IPS DF 19.7 (cell line): ENCODE measurements at regions not wholly inside any gene's neighbourhood (a gene's known extent, or its start where the extent isn't known, plus 50 kb on each side); places are given as distances from the start of the nearest gene placed in this dataset.
"Not testable (repeated sequence)": the region's sequence is repeated elsewhere in the genome, so short reads cannot be mapped to it uniquely, and the experiment has no call there.

Experiments
- DNase-seq: peaks from one replicate; pipeline ENCODE4 v3.0.0-alpha.2; 2013; ENCODE audit warnings: low read depth, low spot score

- DNase-seq, result no peak
Measured at GRCh38 chr4:137956256-137956655, 285.9 kb downstream of the SLC7A11 start.

- DNase-seq, result no peak
Measured at GRCh38 chr4:137955595-137955994, 286.6 kb downstream of the SLC7A11 start.

GRCh38 chr4:137952116-137952515 lies 290.0 kb downstream of the SLC7A11 start:
- DNase-seq, result no peak

GRCh38 chr4:137950286-137950685 lies 291.9 kb downstream of the SLC7A11 start:
- DNase-seq, result no peak

DNA sequence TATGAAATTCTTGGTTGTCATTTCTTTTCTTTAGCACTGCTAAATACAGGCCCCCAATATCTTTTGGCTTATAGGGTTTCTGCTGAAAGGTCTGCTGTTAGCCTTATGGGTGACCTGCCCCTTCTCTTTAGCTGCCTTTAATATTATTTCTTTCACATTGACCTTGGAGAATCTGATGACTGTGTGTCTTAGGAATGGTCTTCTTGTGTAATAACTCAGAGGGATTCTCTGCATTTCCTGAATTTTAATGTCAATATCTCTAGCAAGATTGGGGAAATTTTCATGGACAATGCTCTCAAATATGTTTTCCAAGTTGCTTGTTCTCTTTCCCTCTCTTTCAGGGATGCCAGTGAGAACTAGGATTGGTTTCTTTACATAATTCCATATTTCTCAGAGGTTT lies 292.4 kb downstream of the SLC7A11 start:
- no peak for DNase-seq

- no peak for DNase-seq
Measured at GRCh38 chr4:137946453-137947174, 295.5 kb downstream of the SLC7A11 start.

DNA sequence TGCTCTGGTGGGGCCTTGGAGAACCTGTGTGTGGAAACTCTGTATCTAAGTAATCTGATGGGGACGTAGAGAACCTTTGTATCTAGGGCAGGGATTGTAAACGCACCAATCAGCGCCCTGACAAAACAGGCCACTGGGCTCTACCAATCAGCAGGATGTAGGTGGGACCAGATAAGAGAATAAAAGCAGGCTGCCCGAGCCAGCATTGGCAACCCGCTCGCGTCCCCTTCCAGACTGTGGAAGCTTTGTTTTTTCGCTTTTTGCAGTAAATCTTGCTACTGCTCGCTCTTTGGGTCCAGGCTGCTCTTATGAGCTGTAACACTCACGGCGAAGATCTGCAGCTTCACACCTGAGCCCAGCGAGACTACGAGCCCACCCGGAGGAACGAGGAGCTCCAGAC lies 299.3 kb downstream of the SLC7A11 start:
- DNase-seq, result not testable (repeated sequence)

DNA sequence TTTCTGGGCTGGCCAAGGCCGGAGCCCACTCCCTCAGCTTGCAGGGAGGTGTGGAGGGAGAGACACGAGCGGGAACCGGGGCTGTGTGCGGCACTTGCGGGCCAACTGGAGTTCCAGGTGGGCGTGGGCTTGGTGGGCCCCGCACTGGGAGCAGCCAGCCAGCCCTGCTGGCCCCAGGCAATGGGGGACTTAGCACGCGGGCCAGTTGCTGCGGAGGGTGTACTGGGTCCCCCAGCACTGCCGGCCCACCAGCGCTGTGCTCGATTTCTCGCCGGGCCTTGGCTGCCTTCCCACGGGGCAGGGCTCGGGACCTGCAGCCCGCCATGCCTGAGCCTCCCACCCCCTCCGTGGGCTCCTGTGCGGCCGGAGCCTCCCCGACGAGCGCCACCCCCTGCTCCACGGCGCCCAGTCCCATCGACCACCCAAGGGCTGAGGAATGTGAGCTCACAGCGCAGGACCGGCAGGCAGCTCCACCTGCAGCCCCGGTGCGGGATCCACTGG lies 300.1 kb downstream of the SLC7A11 start:
- DNase-seq, result not testable (repeated sequence)

DNA sequence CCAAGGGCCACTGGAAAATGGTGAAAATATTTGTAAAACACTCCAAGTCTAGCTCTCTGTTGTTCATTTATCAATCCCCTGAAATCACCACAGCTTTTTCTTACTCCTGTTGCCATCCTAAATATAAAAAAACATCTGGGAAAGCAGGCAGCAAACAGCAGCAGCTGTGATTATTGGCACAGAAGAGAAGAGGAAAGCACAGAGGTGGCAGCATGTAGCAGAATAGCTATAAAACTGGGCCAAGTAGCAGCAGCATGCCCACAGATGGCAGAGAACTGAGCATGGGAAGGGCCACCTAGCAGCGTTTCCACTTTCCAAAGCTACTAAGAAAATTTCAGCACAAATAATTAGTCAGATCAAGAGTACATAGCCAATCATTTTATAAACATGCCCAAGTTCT lies 307.2 kb downstream of the SLC7A11 start:
- no peak for DNase-seq

DNA sequence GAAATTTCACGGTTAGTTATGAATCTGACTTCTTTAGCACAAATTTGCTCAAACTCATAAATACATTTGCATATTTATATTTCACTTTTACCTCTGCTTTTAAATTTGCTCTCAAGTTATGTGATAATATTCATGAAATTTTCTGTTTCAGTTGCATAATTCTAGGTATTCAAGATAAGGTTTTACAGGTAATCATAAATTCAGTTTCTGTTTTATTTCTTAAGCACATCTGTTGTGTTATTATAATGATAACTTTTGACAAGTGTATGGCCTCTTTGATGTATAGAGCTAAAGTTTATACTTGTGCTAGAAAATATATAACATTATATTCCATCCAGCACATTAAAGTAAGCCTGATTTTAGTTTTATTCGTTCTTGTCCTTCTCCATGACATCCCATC lies 308.1 kb downstream of the SLC7A11 start:
- no peak for DNase-seq

DNA sequence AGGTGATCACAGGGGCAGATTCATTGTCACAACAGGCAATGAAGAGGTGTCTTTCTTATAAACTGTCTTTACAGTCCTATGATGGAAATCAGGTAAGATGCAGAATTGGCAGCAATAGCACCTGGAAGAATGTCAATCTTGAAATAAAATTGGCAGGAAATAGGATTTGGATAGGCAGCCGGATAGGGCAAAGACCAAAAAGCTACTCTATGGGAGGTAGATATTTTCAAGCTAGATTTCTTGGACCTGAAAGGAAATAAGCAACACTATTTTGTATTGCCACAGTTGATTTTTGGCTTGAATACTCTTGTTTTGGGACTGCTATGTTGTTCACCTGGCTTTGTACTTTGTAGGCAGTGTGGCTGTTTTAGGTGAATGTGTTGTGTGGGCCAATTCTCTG lies 314.2 kb downstream of the SLC7A11 start:
- no peak for DNase-seq

DNA sequence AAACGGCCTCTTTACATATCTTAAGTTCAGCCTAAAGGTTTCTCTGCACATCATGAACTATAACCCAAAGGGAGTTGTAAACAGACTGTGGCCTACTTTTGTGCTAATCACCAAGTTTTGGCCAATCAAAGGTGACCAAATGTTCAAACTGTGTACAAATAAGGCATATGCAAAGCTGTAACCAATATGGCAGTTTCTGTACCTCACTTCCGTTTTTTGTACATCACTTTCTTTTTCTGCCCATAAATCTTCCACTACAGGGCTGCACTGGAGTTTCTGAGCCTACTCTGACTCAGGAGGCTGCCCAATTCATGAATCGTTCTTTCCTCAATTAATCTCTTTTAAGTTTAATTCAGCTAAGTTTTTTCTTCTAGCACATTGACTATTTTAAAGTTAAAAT lies 318.7 kb downstream of the SLC7A11 start:
- no peak for DNase-seq

DNA sequence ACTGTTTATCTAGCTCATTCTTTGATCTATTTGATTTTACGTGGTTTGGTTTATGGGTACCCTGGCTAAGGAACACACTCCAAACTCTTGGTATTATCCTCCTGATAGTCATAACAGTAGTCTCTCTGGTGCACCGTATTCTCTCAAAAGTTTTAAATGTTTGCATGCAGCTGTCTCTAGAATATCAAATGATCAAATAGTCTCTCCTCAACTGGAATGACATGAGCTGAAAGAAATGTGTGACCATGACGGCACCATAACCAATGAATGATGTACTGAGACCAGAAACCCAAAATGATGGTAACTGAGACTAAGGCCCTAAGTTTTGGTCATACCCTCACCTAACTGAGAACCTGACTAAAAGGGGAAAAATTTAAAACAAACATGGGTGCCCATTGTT lies 319.4 kb downstream of the SLC7A11 start:
- no peak for DNase-seq

DNA sequence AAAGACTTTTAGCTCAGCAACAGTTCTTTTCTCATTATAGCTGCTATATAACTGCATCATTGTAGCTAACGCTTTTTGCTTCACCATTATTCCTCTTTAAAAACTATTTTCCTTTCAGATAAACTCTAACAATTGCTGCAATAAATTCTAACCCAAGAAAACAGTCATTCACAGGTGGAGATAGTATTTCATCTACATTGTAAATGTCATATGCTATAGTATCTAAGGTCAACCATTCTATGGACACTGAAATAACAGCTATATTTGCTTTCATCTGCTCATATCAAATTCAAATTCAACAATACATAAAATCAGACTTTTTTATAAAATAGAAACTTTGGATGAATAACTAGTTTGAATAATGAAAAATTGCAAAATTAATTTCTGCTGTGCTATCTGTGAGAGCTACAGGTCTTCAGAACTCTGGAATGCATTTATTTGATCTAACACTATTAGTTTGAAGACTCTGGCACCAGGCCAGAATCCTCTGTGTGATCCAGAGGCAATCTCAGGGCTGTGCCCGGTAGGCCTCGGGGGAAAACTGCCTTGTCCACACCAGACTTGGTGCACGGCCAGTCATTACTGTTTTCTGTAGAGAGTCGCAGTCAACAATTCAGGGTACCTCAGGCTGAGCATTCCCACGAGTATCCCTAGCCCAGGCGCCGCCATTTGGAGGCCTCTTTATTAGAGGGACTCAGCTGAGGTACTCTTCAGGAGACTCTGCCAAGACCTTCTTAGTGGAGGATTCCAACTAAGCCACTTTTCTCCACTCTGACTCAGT lies 332.4 kb downstream of the SLC7A11 start:
- peak; percentile 1 for DNase-seq

GRCh38 chr4:137905930-137906329 lies 336.2 kb downstream of the SLC7A11 start:
- no peak for DNase-seq

DNA sequence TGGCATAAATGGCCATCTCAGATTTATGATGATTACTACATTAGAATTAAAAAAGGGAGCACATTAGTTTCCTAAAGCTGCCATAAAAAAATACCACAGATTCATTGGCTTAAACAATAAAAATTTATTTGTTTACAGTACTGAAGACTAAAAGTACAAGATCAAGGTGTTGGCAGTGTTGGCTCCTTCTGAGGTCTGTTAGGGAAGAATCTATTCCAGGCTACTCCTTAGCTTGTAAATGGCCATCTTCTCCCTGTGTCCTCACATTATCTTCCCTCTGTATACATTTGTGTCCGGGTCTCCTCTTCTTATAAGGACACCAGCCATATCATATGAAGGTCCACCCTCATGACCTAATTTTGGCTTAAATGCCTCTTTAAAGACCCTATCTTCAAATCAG lies 341.0 kb downstream of the SLC7A11 start:
- no peak for DNase-seq

DNA sequence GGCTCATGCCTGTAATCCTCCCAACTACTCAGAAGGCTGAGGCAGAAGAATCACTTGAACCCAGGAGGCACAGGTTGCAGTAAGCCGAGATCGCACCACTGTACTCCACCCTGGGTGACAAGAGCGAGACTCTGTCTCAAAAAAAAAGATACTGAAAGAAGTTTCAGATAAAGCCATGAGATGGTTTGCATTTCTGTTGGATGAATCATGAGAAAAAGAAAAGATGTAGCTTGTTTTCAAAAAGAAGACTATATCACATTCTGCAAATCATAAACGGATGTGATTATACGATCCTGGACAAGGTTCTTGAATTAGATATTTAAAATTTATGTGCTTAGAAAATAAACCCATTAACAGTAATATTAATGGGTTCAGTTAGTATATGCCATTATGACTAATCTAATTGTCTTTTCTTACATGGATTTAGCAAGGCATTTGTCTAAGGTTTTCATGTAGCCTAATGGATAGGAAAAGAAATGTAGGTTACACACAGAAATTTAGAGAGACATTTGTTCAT lies 345.9 kb downstream of the SLC7A11 start:
- DNase-seq, result no peak

- DNase-seq, result not testable (repeated sequence)
Measured at GRCh38 chr4:137895515-137895914, 346.6 kb downstream of the SLC7A11 start.

DNA sequence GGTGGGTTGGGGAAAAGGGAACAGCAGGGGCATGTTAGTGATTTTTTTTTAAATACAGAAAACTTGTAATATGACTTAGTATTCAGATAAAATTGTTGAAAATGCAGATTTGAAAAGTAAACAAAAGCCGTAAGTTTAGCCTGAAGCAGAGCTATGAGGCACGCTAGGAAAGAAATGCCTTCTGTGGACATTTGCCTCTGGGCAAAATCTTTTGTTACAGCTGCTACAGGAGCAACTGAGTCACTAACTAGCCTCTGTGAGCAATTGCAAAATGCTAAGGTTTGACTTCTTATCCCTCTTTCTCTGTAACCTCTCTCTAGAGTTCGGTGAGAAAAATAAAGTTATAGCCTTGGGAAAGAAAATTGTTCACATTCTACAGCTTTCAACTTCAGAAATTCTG lies 350.0 kb downstream of the SLC7A11 start:
- DNase-seq, result no peak

DNA sequence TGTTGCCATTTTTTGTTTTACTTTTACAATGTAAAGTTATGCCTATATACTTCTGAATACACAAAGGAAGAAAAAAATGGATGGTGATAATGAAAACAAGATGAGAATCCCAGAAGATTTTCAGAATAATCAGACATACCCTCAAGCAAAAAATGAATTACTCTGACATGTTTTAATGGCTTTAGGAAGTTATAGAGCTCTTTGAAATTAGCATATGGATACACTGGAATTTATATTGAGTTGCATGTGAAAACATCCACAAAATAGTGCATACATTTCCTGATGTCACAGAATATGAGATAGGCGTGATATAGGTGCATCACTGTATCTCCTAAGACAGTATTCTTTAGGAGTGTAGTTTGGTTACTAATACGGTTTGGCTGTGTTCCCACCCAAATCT lies 351.3 kb downstream of the SLC7A11 start:
- no peak for DNase-seq

GRCh38 chr4:137881641-137882040 lies 349.3 kb upstream of the PCDH18 start:
- DNase-seq, result no peak

DNA sequence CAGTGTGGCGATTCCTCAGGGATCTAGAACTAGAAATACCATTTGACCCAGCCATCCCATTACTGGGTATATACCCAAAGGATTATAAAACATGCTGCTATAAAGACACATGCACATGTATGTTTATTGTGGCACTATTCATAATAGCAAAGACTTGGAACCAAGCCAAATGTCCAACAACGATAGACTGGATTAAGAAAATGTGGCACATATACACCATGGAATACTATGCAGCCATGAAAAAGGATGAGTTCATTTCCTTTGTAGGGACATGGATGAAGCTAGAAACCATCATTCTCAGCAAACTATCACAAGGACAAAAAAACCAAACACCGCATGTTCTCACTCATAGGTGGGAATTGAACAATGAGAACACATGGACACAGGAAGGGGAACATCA lies 335.8 kb upstream of the PCDH18 start:
- DNase-seq, result not testable (repeated sequence)

DNA sequence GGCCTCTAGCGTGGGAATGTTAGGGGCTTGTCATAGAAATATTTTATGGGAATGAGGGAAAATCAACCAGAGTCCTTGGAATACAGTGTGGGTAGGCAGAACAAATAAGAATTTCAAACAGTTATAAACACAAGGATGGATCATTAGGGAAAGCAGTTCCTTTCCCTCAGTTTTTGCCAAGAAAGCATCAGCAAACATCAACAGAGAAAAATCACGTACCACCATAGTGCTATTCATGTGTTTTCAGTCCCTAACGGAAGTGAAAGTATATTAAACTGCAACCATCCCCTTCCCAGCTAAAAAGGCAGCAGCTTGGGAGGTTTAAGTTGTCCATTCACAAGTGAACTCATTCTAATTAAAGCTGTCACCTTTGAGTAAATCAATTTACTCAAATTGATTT lies 334.4 kb upstream of the PCDH18 start:
- no peak for DNase-seq
